ENCODE measurements at regions not wholly inside any gene's neighbourhood (a gene's known extent, or its start where the extent isn't known, plus 50 kb on each side); places are given as distances from the start of the nearest gene placed in this dataset.

DNA sequence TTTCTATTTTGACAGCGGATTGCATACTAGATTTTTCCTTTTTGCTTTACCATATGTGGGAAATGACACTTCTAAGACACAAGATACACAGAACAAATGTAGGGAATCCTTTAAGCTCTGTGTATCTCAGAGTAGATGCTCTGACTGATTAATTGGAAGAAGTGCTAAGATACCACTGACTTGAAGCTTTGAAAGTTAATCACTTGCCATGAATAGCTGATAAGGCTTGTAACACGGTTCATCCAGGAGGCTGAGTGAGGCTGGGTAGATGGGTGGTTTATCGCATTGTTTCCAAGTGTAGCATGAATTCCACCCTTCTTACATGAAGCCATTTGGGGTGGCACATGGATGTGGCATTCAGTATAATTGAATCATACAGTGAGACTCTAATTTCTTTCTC lies 654.1 kb upstream of the RBFOX1 start:
- TF ChIP-seq, protein P1, sequence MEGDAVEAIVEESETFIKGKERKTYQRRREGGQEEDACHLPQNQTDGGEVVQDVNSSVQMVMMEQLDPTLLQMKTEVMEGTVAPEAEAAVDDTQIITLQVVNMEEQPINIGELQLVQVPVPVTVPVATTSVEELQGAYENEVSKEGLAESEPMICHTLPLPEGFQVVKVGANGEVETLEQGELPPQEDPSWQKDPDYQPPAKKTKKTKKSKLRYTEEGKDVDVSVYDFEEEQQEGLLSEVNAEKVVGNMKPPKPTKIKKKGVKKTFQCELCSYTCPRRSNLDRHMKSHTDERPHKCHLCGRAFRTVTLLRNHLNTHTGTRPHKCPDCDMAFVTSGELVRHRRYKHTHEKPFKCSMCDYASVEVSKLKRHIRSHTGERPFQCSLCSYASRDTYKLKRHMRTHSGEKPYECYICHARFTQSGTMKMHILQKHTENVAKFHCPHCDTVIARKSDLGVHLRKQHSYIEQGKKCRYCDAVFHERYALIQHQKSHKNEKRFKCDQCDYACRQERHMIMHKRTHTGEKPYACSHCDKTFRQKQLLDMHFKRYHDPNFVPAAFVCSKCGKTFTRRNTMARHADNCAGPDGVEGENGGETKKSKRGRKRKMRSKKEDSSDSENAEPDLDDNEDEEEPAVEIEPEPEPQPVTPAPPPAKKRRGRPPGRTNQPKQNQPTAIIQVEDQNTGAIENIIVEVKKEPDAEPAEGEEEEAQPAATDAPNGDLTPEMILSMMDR (conservative IDR thresholded peaks at IDR 0.05; ENCODE audit: low read depth, low read length) = no peak
- no peak overlapping the region for H3K4me3 ChIP-seq (ENCODE audit: low read depth, low read length)
- DNase-seq (ENCODE audit: low read depth) = no peak

DNA sequence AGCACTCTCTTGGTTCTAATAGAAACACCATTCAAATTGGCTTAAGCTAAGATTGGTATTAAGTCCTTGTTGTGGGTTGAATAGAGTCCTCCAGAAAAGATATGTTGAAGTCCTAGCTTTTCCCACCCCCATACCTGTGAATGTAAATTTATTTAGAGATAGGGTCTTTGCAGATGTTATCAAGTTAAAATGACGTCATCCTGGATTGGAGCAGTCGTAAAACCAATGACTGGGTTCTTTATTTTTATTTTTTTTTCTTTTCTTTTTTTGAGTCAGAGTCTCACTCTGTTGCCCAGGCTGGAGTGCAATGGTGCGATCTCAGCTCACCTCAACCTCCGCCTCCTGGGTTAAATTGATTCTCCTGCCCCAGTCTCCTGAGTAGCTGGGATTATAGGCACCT lies 658.6 kb upstream of the RBFOX1 start:
- TF ChIP-seq, protein P1 (conservative IDR thresholded peaks at IDR 0.05; ENCODE audit: low read depth, low read length) = no peak
- no peak overlapping the region for H3K4me3 ChIP-seq (ENCODE audit: low read depth, low read length)
- DNase-seq (ENCODE audit: low read depth) = no peak

DNA sequence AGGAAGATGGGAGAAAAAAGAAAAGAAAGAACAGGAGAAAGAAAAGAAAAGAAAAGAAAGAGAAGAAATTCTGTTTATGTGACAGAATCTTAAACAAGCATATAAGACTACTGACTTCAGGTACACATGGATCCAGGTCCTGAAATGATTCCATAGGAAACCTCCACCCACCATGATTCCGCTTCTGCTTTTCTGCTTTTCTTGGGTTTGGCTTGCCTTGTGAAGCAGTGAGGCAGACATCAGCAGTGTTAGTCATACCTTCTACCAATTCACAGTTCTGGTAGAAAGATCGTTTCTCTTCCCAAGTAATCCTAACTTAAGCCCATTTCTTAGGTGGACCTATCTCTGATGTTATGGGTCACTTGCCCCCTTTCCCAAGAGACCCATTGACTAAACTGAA lies 660.1 kb upstream of the RBFOX1 start:
- no peak for DNase-seq (ENCODE audit: low read depth)
- no peak overlapping the region for H3K4me3 ChIP-seq (ENCODE audit: low read depth, low read length)
- TF ChIP-seq, protein P1 (conservative IDR thresholded peaks at IDR 0.05; ENCODE audit: low read depth, low read length) = no peak

DNA sequence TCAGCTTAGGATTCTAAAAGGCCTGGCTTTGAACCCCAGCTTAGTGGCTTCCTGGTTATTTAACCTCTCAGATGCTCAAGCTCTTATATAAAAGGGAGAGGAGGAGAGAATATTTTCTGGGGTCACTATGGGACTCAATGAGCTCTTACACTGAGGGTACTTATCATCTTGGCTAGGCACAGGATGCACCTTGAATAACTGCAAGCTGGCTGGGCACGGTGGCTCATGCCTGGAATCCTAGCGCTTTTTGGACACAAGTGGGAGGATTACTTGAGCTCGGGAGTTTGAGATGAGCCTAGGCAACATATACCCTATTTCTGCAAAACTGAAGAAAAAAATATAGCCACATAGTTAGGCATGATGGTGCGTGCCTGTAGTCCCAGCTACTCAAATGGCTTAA lies 665.3 kb upstream of the RBFOX1 start:
- no peak for DNase-seq (ENCODE audit: low read depth)
- no peak overlapping the region for H3K4me3 ChIP-seq (ENCODE audit: low read depth, low read length)
- TF ChIP-seq, protein P1 (conservative IDR thresholded peaks at IDR 0.05; ENCODE audit: low read depth, low read length) = no peak

DNA sequence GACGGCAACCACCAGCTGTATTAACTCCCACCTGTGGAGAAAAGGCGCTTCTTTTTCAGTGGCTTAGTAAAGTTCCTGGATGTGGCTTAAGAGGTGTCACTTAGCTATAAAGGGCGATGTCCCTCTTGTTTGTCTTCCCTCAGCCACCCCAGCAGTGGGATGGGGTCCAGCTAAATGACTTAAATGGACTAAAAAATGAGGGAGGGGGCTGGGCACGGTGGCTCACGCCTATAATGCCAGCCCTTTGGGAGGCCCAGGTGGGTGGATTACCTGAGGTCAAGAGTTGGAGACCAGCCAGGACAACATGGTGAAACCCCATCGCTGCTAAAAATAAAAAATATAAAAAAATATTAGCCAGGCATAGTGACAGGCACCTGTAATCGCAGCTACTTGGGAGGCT lies 667.5 kb upstream of the RBFOX1 start:
- TF ChIP-seq, protein P1 (conservative IDR thresholded peaks at IDR 0.05; ENCODE audit: low read depth, low read length) = no peak
- no peak for DNase-seq (ENCODE audit: low read depth)
- no peak overlapping the region for H3K4me3 ChIP-seq (ENCODE audit: low read depth, low read length)

DNA sequence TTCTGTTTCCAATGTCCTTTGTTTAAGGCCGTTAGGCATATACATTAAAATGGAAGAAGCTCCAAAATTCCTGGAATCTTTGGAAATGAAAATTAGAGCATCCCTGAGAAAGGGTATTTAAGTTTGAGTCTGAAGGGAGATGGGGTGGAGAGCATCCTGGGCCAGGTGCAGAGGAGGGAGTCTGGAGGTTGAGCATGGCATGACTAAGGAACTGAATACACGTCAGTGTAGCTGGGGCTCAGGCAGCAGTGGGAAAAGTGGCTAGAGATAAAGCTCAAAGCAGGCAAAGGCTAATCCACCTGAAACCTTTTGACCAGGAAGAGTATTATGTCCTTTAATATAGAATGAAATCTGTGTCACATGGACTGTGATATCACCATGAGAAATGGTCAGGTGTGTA lies 669.0 kb upstream of the RBFOX1 start:
- no peak for DNase-seq (ENCODE audit: low read depth)
- H3K4me3 ChIP-seq (ENCODE audit: low read depth, low read length) = no peak overlapping the region
- TF ChIP-seq, protein P1 (conservative IDR thresholded peaks at IDR 0.05; ENCODE audit: low read depth, low read length) = no peak

DNA sequence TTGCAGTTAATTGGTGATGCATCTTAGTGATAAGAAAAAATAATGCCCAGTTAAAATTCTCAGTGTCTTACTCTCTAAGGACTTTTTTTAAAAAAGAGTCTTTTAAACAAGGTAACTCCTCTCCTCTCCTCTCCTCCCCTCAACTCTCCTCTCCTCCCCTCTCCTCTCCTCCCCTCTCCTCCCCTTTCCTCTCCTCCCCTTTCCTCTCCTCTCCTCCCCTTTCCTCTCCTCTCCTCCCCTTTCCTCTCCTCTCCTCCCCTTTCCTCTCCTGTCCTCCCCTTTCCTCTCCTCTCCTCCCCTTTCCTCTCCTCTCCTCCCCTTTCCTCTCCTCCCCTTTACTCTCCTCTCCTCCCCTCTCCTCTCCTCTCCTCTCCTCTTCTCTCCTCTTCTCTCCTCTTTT lies 675.9 kb upstream of the RBFOX1 start:
- no peak overlapping the region for H3K4me3 ChIP-seq (ENCODE audit: low read depth, low read length)
- DNase-seq (ENCODE audit: low read depth) = no peak
- TF ChIP-seq, protein P1 (conservative IDR thresholded peaks at IDR 0.05; ENCODE audit: low read depth, low read length) = no peak
